ENCODE measurements at regions not wholly inside any gene's neighbourhood (a gene's known extent, or its start where the extent isn't known, plus 50 kb on each side); places are given as distances from the start of the nearest gene placed in this dataset.

GRCh38 chr9:88684845-88685244 is 149.9 kb downstream of the NXNL2 start:
- Histone ChIP-seq H3K4me1 (ENCODE audit: insufficient read depth, low read length) (peaks cover 6% of the 10 kb centered on the region), H3K36me3 (ENCODE audit: insufficient read depth, low read length) (no peaks in the 10 kb centered on the region), H4K20me1 (ENCODE audit: insufficient read depth, low read length) (no peaks in the 10 kb centered on the region), H3K4me3 (ENCODE audit: insufficient read depth, low read depth, low read length) (no peak overlapping the region), H3K27ac (ENCODE audit: low read depth, low read length) (no peak overlapping the region), H2AFZ (ENCODE audit: low read depth, low read length) (no peak overlapping the region), H3K9ac (ENCODE audit: low read length) (no peak overlapping the region), H3K9me3 (ENCODE audit: insufficient read depth, low read depth, low read length) (no peaks in the 10 kb centered on the region), H3K4me2 (ENCODE audit: low read length) (no peak overlapping the region), H3K79me2 (ENCODE audit: insufficient read depth, low read length) (no peaks in the 10 kb centered on the region), H3K27me3 (ENCODE audit: insufficient read depth, low read length) (no peaks in the 10 kb centered on the region)
- Mint-ChIP-seq H3K4me1 (ENCODE audit: low read depth, unreplicated experiment) (no peaks in the 10 kb centered on the region), H3K36me3 (ENCODE audit: low read depth, unreplicated experiment) (no peaks in the 10 kb centered on the region), H3K27ac (ENCODE audit: unreplicated experiment) (no peak overlapping the region), H3K9me3 (ENCODE audit: unreplicated experiment) (peaks cover 3% of the 10 kb centered on the region), H3K4me3 (ENCODE audit: unreplicated experiment) (no peak overlapping the region), H3K27me3 (ENCODE audit: low read depth, unreplicated experiment) (peaks cover 4% of the 10 kb centered on the region)
- no peak for FAIRE-seq
- TF ChIP-seq CTCF (IDR thresholded peaks at IDR 0.05; ENCODE audit: insufficient read depth, low read depth, low read length) (no peak), EZH2 (IDR thresholded peaks at IDR 0.05; ENCODE audit: insufficient read depth, low read length) (no peak)
- no peak for DNase-seq (ENCODE audit: low read depth)

- no peak for TF ChIP-seq CTCF (IDR thresholded peaks at IDR 0.05; ENCODE audit: insufficient read depth, low read depth, low read length)
- no peak for TF ChIP-seq EZH2 (IDR thresholded peaks at IDR 0.05; ENCODE audit: insufficient read depth, low read length)
- FAIRE-seq (no peak), DNase-seq (ENCODE audit: low read depth) (no peak)
- Histone ChIP-seq H3K4me1 (ENCODE audit: insufficient read depth, low read length) (no peaks in the 10 kb centered on the region), H4K20me1 (ENCODE audit: insufficient read depth, low read length) (no peaks in the 10 kb centered on the region), H3K36me3 (ENCODE audit: insufficient read depth, low read length) (no peaks in the 10 kb centered on the region), H3K79me2 (ENCODE audit: insufficient read depth, low read length) (no peaks in the 10 kb centered on the region), H3K9me3 (ENCODE audit: insufficient read depth, low read depth, low read length) (no peaks in the 10 kb centered on the region), H3K27ac (ENCODE audit: low read depth, low read length) (no peak overlapping the region), H3K4me3 (ENCODE audit: insufficient read depth, low read depth, low read length) (no peak overlapping the region), H3K9ac (ENCODE audit: low read length) (no peak overlapping the region), H2AFZ (ENCODE audit: low read depth, low read length) (no peak overlapping the region), H3K4me2 (ENCODE audit: low read length) (no peak overlapping the region), H3K27me3 (ENCODE audit: insufficient read depth, low read length) (no peaks in the 10 kb centered on the region)
- Mint-ChIP-seq H3K9me3 (ENCODE audit: unreplicated experiment) (peaks cover 3% of the 10 kb centered on the region), H3K27me3 (ENCODE audit: low read depth, unreplicated experiment) (peaks cover 4% of the 10 kb centered on the region), H3K27ac (ENCODE audit: unreplicated experiment) (no peak overlapping the region), H3K4me3 (ENCODE audit: unreplicated experiment) (no peak overlapping the region), H3K36me3 (ENCODE audit: low read depth, unreplicated experiment) (no peaks in the 10 kb centered on the region), H3K4me1 (ENCODE audit: low read depth, unreplicated experiment) (no peaks in the 10 kb centered on the region)
Measured at GRCh38 chr9:88685966-88686365, 151.0 kb downstream of the NXNL2 start.

DNA sequence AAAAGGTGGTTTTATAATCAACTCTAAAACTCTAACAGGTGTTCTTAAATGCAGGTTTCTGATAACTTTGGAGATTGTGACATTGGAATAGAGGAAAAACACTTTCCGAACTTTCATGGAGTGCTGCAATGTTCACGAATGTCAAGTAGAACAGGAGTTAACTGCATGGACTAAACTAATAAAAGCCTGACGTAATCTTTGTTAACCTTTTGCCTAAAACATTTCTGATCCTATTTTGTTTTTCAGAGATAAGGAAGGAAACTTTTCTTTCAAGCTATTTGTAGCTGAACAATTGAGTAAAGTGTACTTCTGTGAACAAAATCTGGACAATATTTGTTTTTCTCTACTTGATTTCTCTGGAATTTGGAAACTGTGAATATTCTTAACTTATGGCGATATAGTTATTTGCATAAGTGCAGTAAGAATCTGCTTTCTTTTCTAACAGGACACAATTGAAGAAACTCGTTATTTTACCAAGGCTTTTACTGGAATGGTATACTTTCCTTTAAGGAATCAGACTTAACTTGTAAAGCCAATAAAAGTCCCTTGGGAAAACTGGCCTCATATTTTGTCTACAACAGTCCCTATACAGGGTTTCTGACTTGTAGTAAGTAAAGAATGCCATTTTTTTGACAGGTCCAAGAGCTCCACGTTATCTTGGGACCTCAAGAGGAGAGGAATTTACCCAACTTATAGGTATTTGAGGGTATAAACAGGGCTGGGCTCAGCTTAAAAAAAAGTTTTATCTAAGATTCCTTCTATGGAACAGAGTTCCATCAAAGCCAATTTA is 154.7 kb downstream of the NXNL2 start:
- Mint-ChIP-seq H3K4me3 (ENCODE audit: unreplicated experiment) (no peak overlapping the region), H3K4me1 (ENCODE audit: low read depth, unreplicated experiment) (peaks cover 18% of the 10 kb centered on the region), H3K27me3 (ENCODE audit: low read depth, unreplicated experiment) (no peaks in the 10 kb centered on the region), H3K36me3 (ENCODE audit: low read depth, unreplicated experiment) (peaks cover 1% of the 10 kb centered on the region), H3K9me3 (ENCODE audit: unreplicated experiment) (peaks cover 11% of the 10 kb centered on the region), H3K27ac (ENCODE audit: unreplicated experiment) (no peak overlapping the region)
- no peak overlapping the region for H3K4me3 ChIP-seq (ENCODE audit: insufficient read depth, low read depth, low read length)
- H3K79me2 ChIP-seq (ENCODE audit: insufficient read depth, low read length): no peaks in the 10 kb centered on the region
- no peak for FAIRE-seq
- no peaks in the 10 kb centered on the region for H3K36me3 ChIP-seq (ENCODE audit: insufficient read depth, low read length)
- H3K9ac ChIP-seq (ENCODE audit: low read length): no peak overlapping the region
- TF ChIP-seq EZH2 (IDR thresholded peaks at IDR 0.05; ENCODE audit: insufficient read depth, low read length): no peak
- no peak for TF ChIP-seq CTCF (IDR thresholded peaks at IDR 0.05; ENCODE audit: insufficient read depth, low read depth, low read length)
- H3K9me3 ChIP-seq (ENCODE audit: insufficient read depth, low read depth, low read length): no peaks in the 10 kb centered on the region
- H3K27me3 ChIP-seq (ENCODE audit: insufficient read depth, low read length): no peaks in the 10 kb centered on the region
- H4K20me1 ChIP-seq (ENCODE audit: insufficient read depth, low read length): no peaks in the 10 kb centered on the region
- no peak overlapping the region for H3K4me2 ChIP-seq (ENCODE audit: low read length)
- peaks cover 3% of the 10 kb centered on the region for H3K4me1 ChIP-seq (ENCODE audit: insufficient read depth, low read length)
- H2AFZ ChIP-seq (ENCODE audit: low read depth, low read length): no peak overlapping the region
- no peak overlapping the region for H3K27ac ChIP-seq (ENCODE audit: low read depth, low read length)
- no peak for DNase-seq (ENCODE audit: low read depth)

Measured in astrocyte (in vitro differentiated cells and primary cell).